Mammary epithelial cell (primary cell): ENCODE measurements at regions not wholly inside any gene's neighbourhood (a gene's known extent, or its start where the extent isn't known, plus 50 kb on each side); places are given as distances from the start of the nearest gene placed in this dataset.

Experiments used
- CTCF ChIP-seq, 2 donors: IDR thresholded peaks in 1 of 2; conservative IDR thresholded peaks in 1 of 2; 2 replicates each; pipeline ENCODE4 v1.5.1; 2011 to 2012; ENCODE audit warnings: inconsistent platforms in 2 of 2, low read length in 2 of 2, mild to moderate bottlenecking in 2 of 2, control low read depth in 1 of 2, low read depth in 1 of 2; ENCODE audit not compliant: insufficient read depth in 1 of 2; ENCODE audit errors: extremely low read depth in 1 of 2
- EZH2 ChIP-seq: IDR thresholded peaks from 2 replicates; pipeline ENCODE4 v1.6.1; 2012; ENCODE audit warnings: low read length, inconsistent platforms, borderline replicate concordance

- TF ChIP-seq CTCF (conservative IDR thresholded peaks at IDR 0.05 in 1 of 2, IDR thresholded peaks at IDR 0.05 in 1 of 2; ENCODE audit: extremely low read depth in 1 of 2, insufficient read depth in 1 of 2, low read depth in 1 of 2, low read length in 2 of 2) (no peak), EZH2 (no peak)
Measured at GRCh38 chr12:91588874-91589454, 406.3 kb upstream of the DCN start.
